HG02642 (cell line): ENCODE measurements at regions not wholly inside any gene's neighbourhood (a gene's known extent, or its start where the extent isn't known, plus 50 kb on each side); places are given as distances from the start of the nearest gene placed in this dataset.

Experiments
- ATAC-seq: cut with Tn5 transposase; IDR thresholded peaks from one replicate; pipeline ENCODE4 v1.9.1; 2021; ENCODE audit warnings: mild to moderate bottlenecking; ENCODE audit not compliant: unreplicated experiment, poor library complexity

- ATAC-seq, result no peak
These were observed 465.6 kb upstream of the AGA start for GRCh38 chr4:177907736-177908424.

GRCh38 chr4:177921715-177922114, 479.5 kb upstream of the AGA start:
- no peak for ATAC-seq

GRCh38 chr4:177923888-177924287, 481.7 kb upstream of the AGA start:
- no peak for ATAC-seq

- ATAC-seq, result no peak
These were observed 494.8 kb upstream of the AGA start for GRCh38 chr4:177937041-177937440.

GRCh38 chr4:177938226-177938625, 496.0 kb upstream of the AGA start:
- ATAC-seq, result no peak

- no peak for ATAC-seq
These were observed 503.0 kb upstream of the AGA start for GRCh38 chr4:177945268-177945667.

- ATAC-seq, result no peak
These were observed 505.4 kb upstream of the AGA start for GRCh38 chr4:177947607-177948006.

- no peak for ATAC-seq
These were observed 506.6 kb upstream of the AGA start for GRCh38 chr4:177948853-177949252.

GRCh38 chr4:177951026-177951425, 508.8 kb upstream of the AGA start:
- no peak for ATAC-seq

GRCh38 chr4:177952723-177953122, 510.5 kb upstream of the AGA start:
- ATAC-seq, result no peak

- ATAC-seq, result no peak
These were observed 515.5 kb upstream of the AGA start for GRCh38 chr4:177957596-177958360.

- no peak for ATAC-seq
These were observed 518.3 kb upstream of the AGA start for GRCh38 chr4:177960566-177960965.

- ATAC-seq, result no peak
These were observed 519.6 kb upstream of the AGA start for GRCh38 chr4:177961761-177962380.

GRCh38 chr4:177964061-177964460, 521.8 kb upstream of the AGA start:
- no peak for ATAC-seq

GRCh38 chr4:177964693-177965168, 522.5 kb upstream of the AGA start:
- ATAC-seq, result no peak

GRCh38 chr4:177967328-177967727, 525.1 kb upstream of the AGA start:
- ATAC-seq, result no peak

- no peak for ATAC-seq
These were observed 526.7 kb upstream of the AGA start for GRCh38 chr4:177968817-177969442.

- no peak for ATAC-seq
These were observed 532.2 kb upstream of the AGA start for GRCh38 chr4:177974461-177974860.

GRCh38 chr4:177975315-177975987, 533.2 kb upstream of the AGA start:
- ATAC-seq, result no peak

- no peak for ATAC-seq
These were observed 544.0 kb upstream of the AGA start for GRCh38 chr4:177986236-177986635.
